ENCODE measurements at regions not wholly inside any gene's neighbourhood (a gene's known extent, or its start where the extent isn't known, plus 50 kb on each side); places are given as distances from the start of the nearest gene placed in this dataset.

GRCh38 chr15:94671858-94672532 lies 440.6 kb downstream of the MCTP2 start:
- Histone ChIP-seq H3K4me3 (no peak overlapping the region), H3K36me3 (replicated peaks in 1 of 2) (no peaks in the 10 kb centered on the region), H3K4me1 (replicated peaks in 1 of 2) (no peaks in the 10 kb centered on the region), H3K27ac (peak overlapping the region in 1 of 5 donors; percentile 56), H3K9me3 (replicated peaks in 1 of 3) (no peaks in the 10 kb centered on the region), H3K27me3 (no peaks in the 10 kb centered on the region)
- intact Hi-C loops (cut with DNase I), result no loop called here
- WGBS, 4 donors, result 24 to 42% (median 29%) methylated on average over 8 of the region's 8 CpGs
- DNase-seq, result peak in 2 of 7 donors; percentile 9 to 18
- TF ChIP-seq POLR2A (IDR thresholded peaks at IDR 0.05) (no peak), CTCF (IDR thresholded peaks at IDR 0.05) (no peak)

GRCh38 chr15:94673801-94674200 lies 442.4 kb downstream of the MCTP2 start:
- no peak for TF ChIP-seq POLR2A (IDR thresholded peaks at IDR 0.05)
- TF ChIP-seq CTCF (IDR thresholded peaks at IDR 0.05), result no peak
- intact Hi-C loops (cut with DNase I), result no loop called here
- DNase-seq, result no peak
- no peak overlapping the region for H3K27ac ChIP-seq
- no peak overlapping the region for H3K4me3 ChIP-seq
- 71 to 91% (median 83%) methylated on average over 9 of the region's 9 CpGs for WGBS, 4 donors
- no peaks in the 10 kb centered on the region for H3K36me3 ChIP-seq (replicated peaks in 1 of 2)
- no peaks in the 10 kb centered on the region for H3K4me1 ChIP-seq (replicated peaks in 1 of 2)
- H3K9me3 ChIP-seq (replicated peaks in 1 of 3), result no peaks in the 10 kb centered on the region
- no peaks in the 10 kb centered on the region for H3K27me3 ChIP-seq

GRCh38 chr15:94674296-94674695 lies 442.9 kb downstream of the MCTP2 start:
- DNase-seq, result no peak
- no peak overlapping the region for H3K4me3 ChIP-seq

GRCh38 chr15:94677202-94677790 lies 445.9 kb downstream of the MCTP2 start:
- WGBS, 4 donors, result 82 to 85% (median 84%) methylated on average over 9 of the region's 9 CpGs
- Histone ChIP-seq H3K27me3 (no peaks in the 10 kb centered on the region), H3K4me1 (replicated peaks in 1 of 2) (no peaks in the 10 kb centered on the region), H3K4me3 (no peak overlapping the region), H3K27ac (no peak overlapping the region), H3K36me3 (replicated peaks in 1 of 2) (no peaks in the 10 kb centered on the region), H3K9me3 (replicated peaks in 1 of 3) (no peaks in the 10 kb centered on the region)
- intact Hi-C loops (cut with DNase I), result no loop called here
- TF ChIP-seq CTCF (IDR thresholded peaks at IDR 0.05) (no peak), POLR2A (IDR thresholded peaks at IDR 0.05) (no peak)
- DNase-seq, result no peak

More at GRCh38 chr15:94674296-94674695, 442.9 kb downstream of the MCTP2 start:
- no peaks in the 10 kb centered on the region for H3K9me3 ChIP-seq (replicated peaks in 1 of 3)
- TF ChIP-seq POLR2A (IDR thresholded peaks at IDR 0.05) (no peak), CTCF (IDR thresholded peaks at IDR 0.05) (no peak)
- intact Hi-C loops (cut with DNase I), result no loop called here
- 72 to 88% (median 82%) methylated on average over 10 of the region's 10 CpGs for WGBS, 4 donors
- H3K4me1 ChIP-seq (replicated peaks in 1 of 2), result no peaks in the 10 kb centered on the region
- no peaks in the 10 kb centered on the region for H3K27me3 ChIP-seq
- no peaks in the 10 kb centered on the region for H3K36me3 ChIP-seq (replicated peaks in 1 of 2)
- H3K27ac ChIP-seq, result no peak overlapping the region
